ENCODE measurements at regions not wholly inside any gene's neighbourhood (a gene's known extent, or its start where the extent isn't known, plus 50 kb on each side); places are given as distances from the start of the nearest gene placed in this dataset.

DNA sequence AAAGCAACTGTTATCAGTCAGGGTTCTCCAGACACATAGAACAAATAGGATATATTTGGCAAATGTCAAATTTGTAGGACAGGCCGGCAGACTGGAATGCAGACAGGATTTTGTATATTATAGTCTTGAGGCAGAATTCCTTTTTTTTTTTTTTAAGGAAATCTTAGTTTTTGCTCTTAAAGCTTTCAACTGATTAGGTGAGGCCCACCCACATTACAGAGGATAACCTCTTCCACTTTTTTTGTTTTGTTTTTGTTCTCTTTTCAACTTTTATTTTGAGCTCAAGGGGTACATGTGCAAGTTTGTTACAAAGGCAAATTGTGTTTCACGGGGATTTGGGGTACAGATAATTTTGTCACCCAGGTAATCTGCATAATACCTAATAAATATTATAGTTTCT, 350.2 kb upstream of the CHAC2 start (continued):
- TF ChIP-seq, protein P1, sequence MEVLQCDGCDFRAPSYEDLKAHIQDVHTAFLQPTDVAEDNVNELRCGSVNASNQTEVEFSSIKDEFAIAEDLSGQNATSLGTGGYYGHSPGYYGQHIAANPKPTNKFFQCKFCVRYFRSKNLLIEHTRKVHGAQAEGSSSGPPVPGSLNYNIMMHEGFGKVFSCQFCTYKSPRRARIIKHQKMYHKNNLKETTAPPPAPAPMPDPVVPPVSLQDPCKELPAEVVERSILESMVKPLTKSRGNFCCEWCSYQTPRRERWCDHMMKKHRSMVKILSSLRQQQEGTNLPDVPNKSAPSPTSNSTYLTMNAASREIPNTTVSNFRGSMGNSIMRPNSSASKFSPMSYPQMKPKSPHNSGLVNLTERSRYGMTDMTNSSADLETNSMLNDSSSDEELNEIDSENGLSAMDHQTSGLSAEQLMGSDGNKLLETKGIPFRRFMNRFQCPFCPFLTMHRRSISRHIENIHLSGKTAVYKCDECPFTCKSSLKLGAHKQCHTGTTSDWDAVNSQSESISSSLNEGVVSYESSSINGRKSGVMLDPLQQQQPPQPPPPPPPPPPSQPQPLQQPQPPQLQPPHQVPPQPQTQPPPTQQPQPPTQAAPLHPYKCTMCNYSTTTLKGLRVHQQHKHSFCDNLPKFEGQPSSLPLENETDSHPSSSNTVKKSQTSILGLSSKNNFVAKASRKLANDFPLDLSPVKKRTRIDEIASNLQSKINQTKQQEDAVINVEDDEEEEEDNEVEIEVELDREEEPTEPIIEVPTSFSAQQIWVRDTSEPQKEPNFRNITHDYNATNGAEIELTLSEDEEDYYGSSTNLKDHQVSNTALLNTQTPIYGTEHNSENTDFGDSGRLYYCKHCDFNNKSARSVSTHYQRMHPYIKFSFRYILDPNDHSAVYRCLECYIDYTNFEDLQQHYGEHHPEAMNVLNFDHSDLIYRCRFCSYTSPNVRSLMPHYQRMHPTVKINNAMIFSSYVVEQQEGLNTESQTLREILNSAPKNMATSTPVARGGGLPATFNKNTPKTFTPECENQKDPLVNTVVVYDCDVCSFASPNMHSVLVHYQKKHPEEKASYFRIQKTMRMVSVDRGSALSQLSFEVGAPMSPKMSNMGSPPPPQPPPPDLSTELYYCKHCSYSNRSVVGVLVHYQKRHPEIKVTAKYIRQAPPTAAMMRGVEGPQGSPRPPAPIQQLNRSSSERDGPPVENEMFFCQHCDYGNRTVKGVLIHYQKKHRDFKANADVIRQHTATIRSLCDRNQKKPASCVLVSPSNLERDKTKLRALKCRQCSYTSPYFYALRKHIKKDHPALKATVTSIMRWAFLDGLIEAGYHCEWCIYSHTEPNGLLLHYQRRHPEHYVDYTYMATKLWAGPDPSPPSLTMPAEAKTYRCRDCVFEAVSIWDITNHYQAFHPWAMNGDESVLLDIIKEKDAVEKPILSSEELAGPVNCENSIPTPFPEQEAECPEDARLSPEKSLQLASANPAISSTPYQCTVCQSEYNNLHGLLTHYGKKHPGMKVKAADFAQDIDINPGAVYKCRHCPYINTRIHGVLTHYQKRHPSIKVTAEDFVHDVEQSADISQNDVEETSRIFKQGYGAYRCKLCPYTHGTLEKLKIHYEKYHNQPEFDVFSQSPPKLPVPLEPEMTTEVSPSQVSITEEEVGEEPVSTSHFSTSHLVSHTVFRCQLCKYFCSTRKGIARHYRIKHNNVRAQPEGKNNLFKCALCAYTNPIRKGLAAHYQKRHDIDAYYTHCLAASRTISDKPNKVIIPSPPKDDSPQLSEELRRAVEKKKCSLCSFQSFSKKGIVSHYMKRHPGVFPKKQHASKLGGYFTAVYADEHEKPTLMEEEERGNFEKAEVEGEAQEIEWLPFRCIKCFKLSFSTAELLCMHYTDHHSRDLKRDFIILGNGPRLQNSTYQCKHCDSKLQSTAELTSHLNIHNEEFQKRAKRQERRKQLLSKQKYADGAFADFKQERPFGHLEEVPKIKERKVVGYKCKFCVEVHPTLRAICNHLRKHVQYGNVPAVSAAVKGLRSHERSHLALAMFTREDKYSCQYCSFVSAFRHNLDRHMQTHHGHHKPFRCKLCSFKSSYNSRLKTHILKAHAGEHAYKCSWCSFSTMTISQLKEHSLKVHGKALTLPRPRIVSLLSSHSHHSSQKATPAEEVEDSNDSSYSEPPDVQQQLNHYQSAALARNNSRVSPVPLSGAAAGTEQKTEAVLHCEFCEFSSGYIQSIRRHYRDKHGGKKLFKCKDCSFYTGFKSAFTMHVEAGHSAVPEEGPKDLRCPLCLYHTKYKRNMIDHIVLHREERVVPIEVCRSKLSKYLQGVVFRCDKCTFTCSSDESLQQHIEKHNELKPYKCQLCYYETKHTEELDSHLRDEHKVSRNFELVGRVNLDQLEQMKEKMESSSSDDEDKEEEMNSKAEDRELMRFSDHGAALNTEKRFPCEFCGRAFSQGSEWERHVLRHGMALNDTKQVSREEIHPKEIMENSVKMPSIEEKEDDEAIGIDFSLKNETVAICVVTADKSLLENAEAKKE (CRISPR knock-in tag; IDR thresholded peaks at IDR 0.05): no peak
- no peak for TF ChIP-seq ZNF114 (CRISPR knock-in tag; IDR thresholded peaks at IDR 0.05)
- TF ChIP-seq EZH2phosphoT487 (IDR thresholded peaks at IDR 0.05; ENCODE audit: unreplicated experiment): no peak
- no peak for TF ChIP-seq CREB1 (CRISPR knock-in tag; IDR thresholded peaks at IDR 0.05; ENCODE audit: low read depth)
- TF ChIP-seq, protein P2, sequence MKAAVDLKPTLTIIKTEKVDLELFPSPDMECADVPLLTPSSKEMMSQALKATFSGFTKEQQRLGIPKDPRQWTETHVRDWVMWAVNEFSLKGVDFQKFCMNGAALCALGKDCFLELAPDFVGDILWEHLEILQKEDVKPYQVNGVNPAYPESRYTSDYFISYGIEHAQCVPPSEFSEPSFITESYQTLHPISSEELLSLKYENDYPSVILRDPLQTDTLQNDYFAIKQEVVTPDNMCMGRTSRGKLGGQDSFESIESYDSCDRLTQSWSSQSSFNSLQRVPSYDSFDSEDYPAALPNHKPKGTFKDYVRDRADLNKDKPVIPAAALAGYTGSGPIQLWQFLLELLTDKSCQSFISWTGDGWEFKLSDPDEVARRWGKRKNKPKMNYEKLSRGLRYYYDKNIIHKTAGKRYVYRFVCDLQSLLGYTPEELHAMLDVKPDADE (IDR thresholded peaks at IDR 0.05): no peak
- no peak for TF ChIP-seq NANOG (IDR thresholded peaks at IDR 0.05; ENCODE audit: borderline replicate concordance)
- no peak for TF ChIP-seq JUNB (IDR thresholded peaks at IDR 0.05; ENCODE audit: unreplicated experiment)
- TF ChIP-seq, protein P3, sequence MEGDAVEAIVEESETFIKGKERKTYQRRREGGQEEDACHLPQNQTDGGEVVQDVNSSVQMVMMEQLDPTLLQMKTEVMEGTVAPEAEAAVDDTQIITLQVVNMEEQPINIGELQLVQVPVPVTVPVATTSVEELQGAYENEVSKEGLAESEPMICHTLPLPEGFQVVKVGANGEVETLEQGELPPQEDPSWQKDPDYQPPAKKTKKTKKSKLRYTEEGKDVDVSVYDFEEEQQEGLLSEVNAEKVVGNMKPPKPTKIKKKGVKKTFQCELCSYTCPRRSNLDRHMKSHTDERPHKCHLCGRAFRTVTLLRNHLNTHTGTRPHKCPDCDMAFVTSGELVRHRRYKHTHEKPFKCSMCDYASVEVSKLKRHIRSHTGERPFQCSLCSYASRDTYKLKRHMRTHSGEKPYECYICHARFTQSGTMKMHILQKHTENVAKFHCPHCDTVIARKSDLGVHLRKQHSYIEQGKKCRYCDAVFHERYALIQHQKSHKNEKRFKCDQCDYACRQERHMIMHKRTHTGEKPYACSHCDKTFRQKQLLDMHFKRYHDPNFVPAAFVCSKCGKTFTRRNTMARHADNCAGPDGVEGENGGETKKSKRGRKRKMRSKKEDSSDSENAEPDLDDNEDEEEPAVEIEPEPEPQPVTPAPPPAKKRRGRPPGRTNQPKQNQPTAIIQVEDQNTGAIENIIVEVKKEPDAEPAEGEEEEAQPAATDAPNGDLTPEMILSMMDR (conservative IDR thresholded peaks at IDR 0.05; ENCODE audit: low read depth in 2 of 2): no peak

All from GM23338 (cell line).